ENCODE measurements at regions not wholly inside any gene's neighbourhood (a gene's known extent, or its start where the extent isn't known, plus 50 kb on each side); places are given as distances from the start of the nearest gene placed in this dataset.

DNA sequence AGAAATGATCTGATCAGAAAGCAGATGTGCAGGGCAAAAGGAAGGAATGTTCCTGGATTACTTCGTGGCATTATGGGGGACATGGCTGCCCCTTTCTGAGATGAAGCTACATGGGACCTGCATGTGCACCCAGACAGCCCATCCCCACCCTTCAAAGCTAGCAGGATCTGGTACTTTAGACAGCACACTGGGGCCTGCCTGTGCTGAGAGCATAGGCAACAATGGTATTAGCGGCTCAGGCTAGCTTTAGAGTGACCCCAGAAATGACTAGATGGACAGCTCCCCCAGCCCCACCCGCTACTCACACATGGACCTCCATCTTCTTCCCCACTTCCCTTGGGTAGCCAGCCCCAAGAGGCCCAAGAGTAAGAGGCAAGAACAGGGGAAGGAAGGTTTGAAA is 61.5 kb upstream of the NFE2L2 start:
- CTCF ChIA-PET (ENCODE audit: partially characterized antibody), result interaction anchor here (1.2 to 1.5 kb wide), 4 partner anchors 43 to 162 kb away, joined by 3 to 6 read pairs (median 3); no protein-coding TSS in a partner anchor

More for the DNA sequence above, 61.5 kb upstream of the NFE2L2 start:
- Histone ChIP-seq H3K4me2 (ENCODE audit: insufficient read depth in 1 of 2, low read depth in 2 of 2, low read length in 2 of 2) (no peak overlapping the region), H3K79me1 (ENCODE audit: low read depth, low read length) (no peaks in the 10 kb centered on the region), H2AFZ (ENCODE audit: low read length) (no peak overlapping the region), H3K4ac (replicated peaks; ENCODE audit: insufficient read length, low read depth, low read length) (no peak overlapping the region), H2BK12ac (ENCODE audit: low read depth, low read length) (no peak overlapping the region), H4K20me1 (replicated peaks in 1 of 2; ENCODE audit: control insufficient read depth in 1 of 2, insufficient read depth in 2 of 2, low read length in 2 of 2) (no peaks in the 10 kb centered on the region), H4K5ac (ENCODE audit: insufficient read length, low read depth, low read length) (no peak overlapping the region), H3K27ac (ENCODE audit: low read depth, low read length) (no peak overlapping the region), H3K36me3 (ENCODE audit: control insufficient read depth in 2 of 4, insufficient read depth in 4 of 4, low read length in 3 of 4) (no peaks in the 10 kb centered on the region), H3K4me3 (ENCODE audit: extremely low read depth in 1 of 4, insufficient read depth in 2 of 4, low read depth in 3 of 4, low read length in 4 of 4) (no peak overlapping the region), H2BK15ac (ENCODE audit: low read length) (no peak overlapping the region), H3K23me2 (ENCODE audit: low read depth, low read length) (no peaks in the 10 kb centered on the region), H2BK120ac (replicated peaks; ENCODE audit: low read depth, low read length) (no peak overlapping the region), H3K18ac (ENCODE audit: extremely low read depth, low read length) (no peak overlapping the region), H3K4me1 (replicated peaks in 1 of 4; ENCODE audit: control insufficient read depth in 3 of 4, insufficient read depth in 4 of 4, low read length in 3 of 4) (peaks cover 0 to 5% (median 3%) of the 10 kb centered on the region in 4 experiments; a peak in 2 of 7 replicates), H3K79me2 (ENCODE audit: control insufficient read depth in 1 of 2, insufficient read depth in 2 of 2, low read length in 2 of 2) (no peaks in the 10 kb centered on the region), H3K27me3 (replicated peaks in 1 of 4; ENCODE audit: control insufficient read depth in 3 of 4, extremely low read depth in 1 of 4, insufficient read depth in 3 of 4, low read length in 3 of 4) (no peaks in the 10 kb centered on the region), H2AK5ac (ENCODE audit: low read depth, low read length) (no peak overlapping the region), H3K9me3 (ENCODE audit: insufficient read depth in 2 of 2, low read depth in 1 of 2, low read length in 1 of 2) (no peaks in the 10 kb centered on the region), H2BK20ac (ENCODE audit: low read length) (no peak overlapping the region), H3K14ac (ENCODE audit: insufficient read length) (no peak overlapping the region), H4K8ac (ENCODE audit: extremely low read depth, insufficient read depth, low read length) (no peak overlapping the region), H3K23ac (ENCODE audit: insufficient read length) (no peak overlapping the region), H4K91ac (replicated peaks; ENCODE audit: insufficient read length, low read length) (no peak overlapping the region), H3K56ac (replicated peaks; ENCODE audit: insufficient read length, low read depth, low read length) (no peak overlapping the region), H2BK5ac (ENCODE audit: low read depth, low read length) (no peak overlapping the region), H3K9ac (replicated peaks in 1 of 4; ENCODE audit: extremely low read depth in 1 of 4, low read depth in 3 of 4, low read length in 3 of 4) (no peak overlapping the region)
- DNase-seq (ENCODE audit: low read depth in 1 of 2, low spot score in 2 of 2) (no peak), FAIRE-seq (no peak)
- no peak for TF ChIP-seq SIN3A (conservative IDR thresholded peaks at IDR 0.05 in 1 of 2, IDR thresholded peaks at IDR 0.05 in 1 of 2; ENCODE audit: low read depth in 1 of 2, low read length in 2 of 2)
- no peak for TF ChIP-seq CREB1 (IDR thresholded peaks at IDR 0.05)
- no peak for TF ChIP-seq KDM4A (IDR thresholded peaks at IDR 0.05; ENCODE audit: low read depth, low read length, severe bottlenecking)
- TF ChIP-seq, protein P1, sequence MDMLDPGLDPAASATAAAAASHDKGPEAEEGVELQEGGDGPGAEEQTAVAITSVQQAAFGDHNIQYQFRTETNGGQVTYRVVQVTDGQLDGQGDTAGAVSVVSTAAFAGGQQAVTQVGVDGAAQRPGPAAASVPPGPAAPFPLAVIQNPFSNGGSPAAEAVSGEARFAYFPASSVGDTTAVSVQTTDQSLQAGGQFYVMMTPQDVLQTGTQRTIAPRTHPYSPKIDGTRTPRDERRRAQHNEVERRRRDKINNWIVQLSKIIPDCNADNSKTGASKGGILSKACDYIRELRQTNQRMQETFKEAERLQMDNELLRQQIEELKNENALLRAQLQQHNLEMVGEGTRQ (IDR thresholded peaks at IDR 0.05; ENCODE audit: low read length), result no peak
- TF ChIP-seq TAF7 (optimal IDR thresholded peaks at IDR 0.05; ENCODE audit: borderline replicate concordance, low read depth, low read length), result no peak
- TF ChIP-seq SRF (IDR thresholded peaks at IDR 0.05; ENCODE audit: low read depth, low read length), result no peak
- TF ChIP-seq FOSL1 (IDR thresholded peaks at IDR 0.05; ENCODE audit: insufficient read depth, low read depth, low read length), result no peak
- no peak for TF ChIP-seq TAF1 (IDR thresholded peaks at IDR 0.05; ENCODE audit: low read depth, low read length)
- WGBS, 2 experiments (ENCODE audit: extremely low coverage in 1 of 2, insufficient coverage in 1 of 2, insufficient read length in 1 of 2, insufficient replicate concordance in 2 of 2, low coverage in 1 of 2, low lambda C conversion rate in 2 of 2, missing lambda C conversion rate in 1 of 2), result 87% methylated on average over 3 of the region's 3 CpGs; no CpG with 5 or more reads in 1 of the 2 experiments
- POLR2A ChIA-PET (ENCODE audit: partially characterized antibody), result no interaction called here
